DMS114 treated with DMSO at 0.1 percent for 48 hours (cell line): ENCODE measurements at regions not wholly inside any gene's neighbourhood (a gene's known extent, or its start where the extent isn't known, plus 50 kb on each side); places are given as distances from the start of the nearest gene placed in this dataset.

Source experiments
- DNase-seq: peaks from one replicate; lab custom pipeline; 2025; ENCODE audit not compliant: unreplicated experiment; lab: John Stamatoyannopoulos, UW

GRCh38 chr9:20048437-20048836 is 259.6 kb upstream of the SLC24A2 start:
- DNase-seq: no peak

DNA sequence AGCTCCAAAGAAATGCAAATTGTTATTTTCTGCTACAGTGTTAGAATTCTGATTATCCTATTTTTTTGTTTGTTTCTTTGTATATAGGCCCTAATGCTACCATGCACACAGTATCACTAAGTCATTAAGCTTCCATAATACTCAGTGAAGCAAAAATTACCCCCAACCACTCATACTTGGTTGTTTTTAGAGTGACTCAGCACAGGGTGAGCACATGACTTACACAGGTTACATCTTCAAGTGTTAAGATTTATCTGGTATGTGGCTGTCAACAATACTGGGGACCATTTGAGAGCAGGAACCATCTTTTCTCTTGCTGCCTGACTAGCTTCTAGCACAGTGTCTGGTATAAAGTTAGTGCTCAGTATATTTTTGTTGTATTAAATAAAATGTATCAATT is 255.8 kb upstream of the SLC24A2 start:
- DNase-seq: no peak

GRCh38 chr9:20043461-20043860 is 254.6 kb upstream of the SLC24A2 start:
- DNase-seq: no peak

- DNase-seq: no peak
These were observed 254.2 kb upstream of the SLC24A2 start for GRCh38 chr9:20043035-20043434.

DNA sequence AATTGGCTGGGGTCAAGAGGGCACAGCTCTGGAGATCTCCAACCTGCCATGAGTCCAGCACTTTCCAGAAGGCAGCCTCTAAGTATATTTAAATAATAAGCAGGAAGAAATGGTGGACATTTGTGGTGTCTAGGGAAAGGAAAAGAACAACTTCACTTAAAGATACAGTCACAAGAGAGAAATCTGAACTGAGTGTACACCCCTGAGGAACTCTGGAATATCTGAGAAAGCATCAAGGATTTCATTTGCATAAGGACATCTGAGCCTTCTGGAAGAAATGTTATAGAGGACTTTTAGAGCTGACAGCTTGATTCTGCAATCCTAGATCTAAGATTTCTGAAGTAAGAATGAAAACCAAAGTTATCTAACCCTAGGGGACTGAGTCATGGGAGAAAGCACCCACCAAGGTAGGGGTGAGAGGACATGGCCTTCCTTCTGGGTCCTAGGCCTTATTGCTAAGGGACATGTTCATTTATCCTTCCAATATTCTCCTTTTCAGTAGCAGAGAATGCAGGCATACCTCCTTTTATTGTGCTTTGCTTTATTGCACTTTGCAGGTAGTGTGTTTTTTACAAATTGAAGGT is 253.4 kb upstream of the SLC24A2 start:
- DNase-seq: no peak

GRCh38 chr9:20041697-20042081 is 252.9 kb upstream of the SLC24A2 start:
- DNase-seq: no peak

DNA sequence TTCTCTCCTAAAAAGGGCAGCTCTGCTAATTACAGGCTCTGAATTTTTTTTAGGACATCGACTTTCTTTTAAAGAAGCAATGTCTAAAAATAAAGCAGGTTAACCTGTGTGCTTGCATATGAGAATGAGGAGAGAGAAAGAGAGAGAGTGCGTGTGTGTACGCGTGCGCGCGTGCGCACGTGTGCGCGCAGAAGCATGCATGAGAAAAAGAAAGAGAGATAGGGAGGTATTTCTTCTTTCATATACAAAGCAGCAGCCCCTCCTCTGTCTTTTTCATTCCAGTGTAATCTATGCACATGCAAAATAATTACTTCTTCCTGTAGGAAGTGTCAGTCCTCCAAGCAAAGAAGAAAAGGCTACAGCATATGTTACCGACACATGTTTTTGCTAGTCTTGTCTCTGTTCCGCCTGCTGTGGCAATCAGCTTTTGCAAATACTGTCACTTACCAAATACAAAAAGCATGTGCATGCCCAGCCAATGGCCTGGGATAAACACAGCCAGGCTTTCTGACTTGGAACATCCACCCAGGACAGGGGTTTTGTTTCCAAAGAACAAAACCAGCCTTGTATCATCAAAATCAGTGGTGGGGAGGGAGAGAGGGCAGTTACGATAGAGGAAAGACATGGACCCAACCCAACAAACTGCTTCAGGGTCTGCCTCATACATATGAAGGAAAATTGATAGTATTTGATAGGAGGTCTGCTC is 252.3 kb upstream of the SLC24A2 start:
- no peak for DNase-seq

- no peak for DNase-seq
These were observed 248.9 kb upstream of the SLC24A2 start for GRCh38 chr9:20037699-20038098.

DNA sequence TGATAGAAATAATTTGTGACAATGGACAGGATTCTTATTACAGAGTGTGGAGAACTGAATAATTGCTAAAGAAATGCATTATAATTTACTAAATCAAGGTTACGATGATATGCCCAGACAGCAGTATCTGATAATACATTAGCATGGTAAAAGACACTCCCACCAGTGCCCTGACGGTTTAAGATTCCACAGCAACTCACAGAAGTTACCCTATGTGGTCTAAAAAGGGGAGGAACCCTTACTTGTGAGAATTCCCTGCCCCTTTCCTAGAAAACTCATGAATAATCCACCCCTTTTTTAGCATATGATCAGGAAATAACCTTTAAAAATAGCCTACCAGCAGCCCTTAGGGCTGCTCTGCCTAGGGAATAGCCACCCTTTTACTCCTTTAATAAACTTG is 244.7 kb upstream of the SLC24A2 start:
- DNase-seq: no peak

DNA sequence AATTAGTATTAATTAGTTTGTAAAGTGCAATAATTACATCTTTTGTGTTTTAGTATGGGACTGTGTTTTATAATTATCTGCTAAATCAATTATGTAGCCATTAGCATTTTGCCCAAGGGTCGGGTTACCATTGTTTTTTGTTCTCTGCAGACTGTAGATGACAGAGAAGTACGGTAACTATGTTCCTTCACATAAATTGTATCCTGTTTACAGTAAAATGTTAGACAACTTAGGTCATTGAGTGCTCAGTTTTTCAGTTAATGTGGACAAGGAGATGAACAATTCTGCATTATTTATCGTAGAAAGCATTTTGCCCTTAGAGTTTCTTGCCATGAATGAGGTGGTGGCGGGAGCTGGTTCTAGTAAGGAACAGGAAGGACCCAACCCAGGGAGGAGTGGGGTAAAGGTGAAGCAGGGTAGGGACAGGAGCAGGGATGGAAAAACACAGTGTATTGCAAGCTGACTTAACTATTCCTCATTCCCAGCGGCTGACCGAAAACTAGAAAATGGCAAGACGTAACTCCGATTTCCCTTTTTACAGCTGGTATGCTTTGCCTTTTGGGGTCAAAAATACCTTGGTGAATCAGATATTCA is 243.7 kb upstream of the SLC24A2 start:
- DNase-seq: no peak

GRCh38 chr9:20031836-20032235 is 243.0 kb upstream of the SLC24A2 start:
- no peak for DNase-seq

DNA sequence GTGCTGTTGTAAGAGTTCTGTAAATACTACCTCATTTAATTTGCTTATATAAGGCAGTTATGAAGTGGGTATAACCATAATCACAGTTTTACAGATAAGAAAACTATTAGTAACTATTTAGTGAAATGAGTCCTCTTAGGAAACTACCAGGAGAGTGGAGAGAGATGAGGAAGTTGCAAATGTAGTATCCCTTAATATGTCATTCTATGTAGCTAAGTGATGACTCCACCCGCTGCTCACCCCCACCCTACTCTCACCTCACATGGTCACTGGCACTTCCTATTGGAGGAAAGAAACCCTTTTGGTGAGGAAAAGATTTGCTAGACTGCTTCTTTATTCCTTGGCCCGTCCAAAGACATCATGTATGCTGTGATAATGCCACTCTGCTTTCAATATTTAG is 241.8 kb upstream of the SLC24A2 start:
- DNase-seq: no peak

- no peak for DNase-seq
These were observed 241.4 kb upstream of the SLC24A2 start for GRCh38 chr9:20030221-20030620.

DNA sequence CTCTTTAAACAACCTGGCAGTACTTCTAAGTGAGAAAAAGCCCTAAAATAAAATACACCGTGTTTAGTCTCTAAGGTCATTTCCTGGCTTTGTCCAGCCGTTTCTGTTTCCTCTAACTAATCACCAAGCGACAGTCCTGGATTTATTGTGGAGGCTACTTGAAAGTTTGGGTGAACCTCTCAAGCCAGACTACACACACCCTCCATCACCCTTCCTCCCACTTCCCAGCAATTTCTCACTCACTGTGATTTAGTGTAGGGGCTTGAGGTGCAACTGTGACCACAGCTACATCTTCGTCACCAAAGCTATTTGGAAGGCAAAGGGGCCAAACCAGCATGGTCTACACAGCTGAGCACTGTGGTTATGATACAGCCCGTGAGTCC is 240.0 kb upstream of the SLC24A2 start:
- DNase-seq: no peak

- DNase-seq: no peak
These were observed 239.5 kb upstream of the SLC24A2 start for GRCh38 chr9:20028192-20028848.

- no peak for DNase-seq
These were observed 235.2 kb upstream of the SLC24A2 start for GRCh38 chr9:20023961-20024571.

DNA sequence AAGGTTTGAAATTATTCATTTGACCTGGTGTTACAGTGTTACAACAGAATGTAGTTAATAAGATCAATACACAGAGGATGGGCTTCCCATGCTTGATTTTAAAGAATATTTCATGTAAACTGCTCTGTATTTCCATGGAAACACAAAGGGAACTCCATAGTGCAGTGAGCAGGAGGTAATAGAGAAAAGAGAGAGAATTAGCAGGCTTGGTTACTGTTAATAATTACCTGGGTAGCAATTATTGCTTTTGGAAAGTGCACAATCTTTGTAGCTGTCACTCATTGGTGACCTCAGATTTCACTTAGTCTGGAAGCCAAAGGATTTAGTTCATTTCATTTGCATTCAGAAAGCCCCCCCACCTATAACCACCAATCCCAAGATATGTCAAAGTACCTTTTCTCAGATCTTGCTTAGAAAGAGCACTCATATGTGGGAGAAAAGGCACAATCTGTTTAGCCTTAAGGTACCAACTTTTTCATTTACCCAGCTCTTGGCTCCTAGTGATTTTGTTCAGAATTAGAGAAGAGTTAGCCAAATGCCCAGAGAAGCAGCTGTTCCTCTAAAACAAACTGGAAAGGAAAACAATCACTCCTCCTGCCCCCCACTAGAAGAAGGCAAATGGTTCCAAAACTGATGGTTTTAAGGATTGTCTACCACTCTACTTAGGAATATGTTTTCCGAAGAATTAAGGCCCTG is 234.5 kb upstream of the SLC24A2 start:
- DNase-seq: no peak

GRCh38 chr9:20022410-20022809 is 233.6 kb upstream of the SLC24A2 start:
- no peak for DNase-seq

DNA sequence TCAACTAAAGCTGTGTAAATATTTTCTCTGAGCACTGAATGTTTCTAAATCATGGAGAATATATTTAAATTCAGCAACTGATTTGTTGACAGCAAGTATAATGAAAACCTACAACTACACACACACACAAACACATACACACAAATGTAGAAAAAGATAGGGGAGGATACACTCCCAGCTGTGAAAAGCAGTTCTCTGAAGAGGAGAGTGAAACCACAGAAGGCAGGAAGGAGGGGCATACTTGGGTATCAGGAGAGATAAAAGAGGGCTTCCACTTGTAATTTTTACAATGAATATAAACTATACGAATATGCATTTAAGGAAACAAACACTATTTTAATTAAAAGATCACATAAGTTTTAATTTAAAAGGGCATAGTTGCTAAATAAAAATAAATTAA is 227.8 kb upstream of the SLC24A2 start:
- no peak for DNase-seq

DNA sequence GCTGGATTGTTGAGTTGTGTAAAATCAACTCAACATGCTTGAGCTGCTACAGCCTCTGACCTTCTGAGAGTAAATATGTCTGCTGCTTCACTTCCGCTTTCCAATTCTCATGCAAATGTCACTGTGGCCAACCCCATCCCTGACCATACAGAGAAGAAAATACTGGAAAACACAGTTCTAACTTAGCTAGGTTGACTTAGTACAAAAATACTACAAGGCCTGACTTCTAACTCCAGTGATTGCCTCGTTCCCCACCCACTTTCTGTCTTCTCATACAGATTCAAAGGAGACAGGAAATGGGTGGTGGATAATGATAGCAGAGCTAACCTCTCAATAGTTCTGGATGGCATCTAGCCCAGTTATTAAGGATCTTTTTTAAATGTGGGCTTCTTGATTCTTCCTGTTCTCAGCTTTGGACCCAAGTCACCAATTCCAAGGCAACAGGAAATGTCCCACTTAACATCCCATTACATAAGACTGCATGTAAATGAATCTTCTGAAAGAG is 226.6 kb upstream of the SLC24A2 start:
- DNase-seq: no peak

DNA sequence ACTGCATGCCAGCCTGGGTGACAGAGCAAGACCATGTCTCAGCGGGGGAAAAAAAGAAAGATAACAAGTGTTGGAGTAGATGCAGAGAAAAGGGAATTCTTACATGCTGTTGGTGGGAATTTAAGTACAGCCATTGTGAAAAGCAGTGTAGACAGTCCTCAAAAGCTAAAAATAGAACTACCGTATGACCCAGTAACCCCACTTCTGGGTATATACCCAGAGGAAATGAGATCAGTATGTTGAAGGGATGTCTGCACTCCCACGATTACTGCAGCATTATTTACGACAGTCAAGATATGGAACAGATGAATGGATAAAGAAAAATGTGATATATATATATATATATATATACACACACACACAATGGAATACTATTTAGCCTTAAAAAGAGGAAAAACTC is 225.3 kb upstream of the SLC24A2 start:
- DNase-seq: no peak
